HG03439 (cell line): ENCODE measurements at regions not wholly inside any gene's neighbourhood (a gene's known extent, or its start where the extent isn't known, plus 50 kb on each side); places are given as distances from the start of the nearest gene placed in this dataset.

ENCODE experiments used
- ATAC-seq: cut with Tn5 transposase; IDR thresholded peaks from one replicate; pipeline ENCODE4 v1.9.1; 2021; ENCODE audit warnings: mild to moderate bottlenecking, moderate library complexity; ENCODE audit not compliant: unreplicated experiment

DNA sequence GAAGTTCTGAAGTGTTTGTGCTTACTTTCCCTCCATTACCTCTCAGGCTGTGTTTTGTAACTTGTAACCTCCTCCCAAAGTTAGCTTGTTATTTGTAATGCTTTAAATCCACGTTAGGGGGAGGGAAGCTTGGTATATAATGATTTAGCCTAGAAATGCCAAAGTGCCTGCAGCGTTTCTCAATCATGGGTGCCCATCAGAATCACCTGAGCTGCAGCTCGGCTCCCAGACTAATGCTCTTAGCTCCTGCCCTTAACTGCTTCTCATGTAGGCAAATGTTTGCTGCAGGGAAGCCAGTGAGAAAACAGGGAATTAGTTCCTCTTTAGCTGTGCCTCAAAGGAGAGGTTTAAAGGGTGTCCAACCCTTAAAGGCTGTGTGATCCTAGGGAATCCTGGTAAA is 219.2 kb upstream of the NAALADL2 start:
- ATAC-seq = no peak

DNA sequence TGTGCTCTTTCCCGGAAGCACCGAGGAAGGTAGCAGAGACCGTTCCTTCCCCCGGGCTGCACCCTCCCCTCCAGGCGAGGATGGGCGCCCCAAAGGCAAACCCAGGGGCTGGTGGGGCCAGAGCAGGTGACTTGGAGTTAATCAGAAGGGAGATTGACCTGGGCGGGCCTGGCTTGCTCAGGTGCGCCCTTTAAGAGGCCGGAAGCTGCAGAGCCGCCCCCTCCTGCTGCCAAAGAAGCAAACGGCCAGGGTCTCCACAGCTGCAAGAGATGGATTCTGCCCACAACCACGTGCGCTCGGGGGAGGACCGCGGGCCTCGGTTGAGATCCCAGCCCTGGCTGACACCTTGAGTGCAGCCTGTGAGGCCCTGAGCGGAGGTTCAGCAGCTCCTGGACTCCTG is 218.2 kb upstream of the NAALADL2 start:
- no peak for ATAC-seq

DNA sequence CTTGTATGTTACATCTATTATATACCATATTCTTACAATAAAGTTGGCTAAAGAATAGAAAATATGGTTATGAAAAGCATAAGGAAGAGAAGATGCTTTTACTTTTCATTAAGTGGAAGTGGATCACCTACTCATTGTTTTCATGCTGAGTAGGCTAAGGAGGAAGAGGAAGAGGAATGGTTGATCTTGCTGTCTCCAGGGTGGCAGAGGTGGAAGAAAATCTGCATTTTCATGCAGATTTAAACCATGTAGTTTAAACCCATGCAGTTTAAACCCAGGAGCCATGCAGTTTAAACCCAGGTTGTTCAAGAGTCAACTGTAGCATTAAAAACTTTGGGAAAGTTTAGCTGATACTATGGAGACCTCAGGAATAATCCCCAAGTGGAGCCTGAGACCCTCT is 214.8 kb upstream of the NAALADL2 start:
- ATAC-seq = no peak

DNA sequence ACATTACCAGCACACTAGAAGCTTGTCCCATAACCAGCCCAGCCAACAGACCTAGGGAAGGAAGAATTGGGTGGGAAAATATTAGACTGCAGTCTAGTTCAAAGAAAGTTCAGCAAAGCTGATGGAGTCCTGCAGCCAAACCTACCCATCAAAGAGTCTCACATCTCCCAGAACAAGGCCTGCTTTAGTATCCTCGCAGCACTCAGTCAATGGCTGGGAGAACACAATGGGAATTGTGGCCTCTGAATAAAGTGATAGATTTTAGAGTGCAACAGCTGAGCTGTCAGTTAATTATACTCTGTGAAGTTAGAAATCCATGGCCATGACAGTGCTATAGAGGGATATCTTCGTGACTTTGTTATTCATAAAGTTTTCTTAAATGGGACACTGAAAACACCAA is 207.2 kb upstream of the NAALADL2 start:
- no peak for ATAC-seq

DNA sequence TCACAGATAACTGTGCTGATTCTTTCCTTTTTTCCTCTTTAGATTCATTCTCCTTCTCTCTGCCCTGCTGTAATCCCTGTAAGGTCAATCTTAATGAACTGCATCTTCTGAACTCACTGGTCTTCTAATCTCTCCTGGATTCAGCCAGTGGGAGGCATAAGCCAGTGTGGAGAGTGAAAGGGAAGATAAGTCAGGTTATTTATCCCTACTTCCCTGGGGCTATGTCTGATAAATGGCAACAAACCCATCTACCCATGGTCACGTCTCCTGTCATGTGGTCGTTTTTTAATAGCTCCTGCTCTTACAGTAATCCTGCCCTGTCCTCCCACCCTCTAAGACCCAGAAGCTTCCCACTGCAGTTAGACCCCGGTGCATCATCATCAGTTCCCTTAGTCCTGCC is 199.6 kb upstream of the NAALADL2 start:
- ATAC-seq = no peak

DNA sequence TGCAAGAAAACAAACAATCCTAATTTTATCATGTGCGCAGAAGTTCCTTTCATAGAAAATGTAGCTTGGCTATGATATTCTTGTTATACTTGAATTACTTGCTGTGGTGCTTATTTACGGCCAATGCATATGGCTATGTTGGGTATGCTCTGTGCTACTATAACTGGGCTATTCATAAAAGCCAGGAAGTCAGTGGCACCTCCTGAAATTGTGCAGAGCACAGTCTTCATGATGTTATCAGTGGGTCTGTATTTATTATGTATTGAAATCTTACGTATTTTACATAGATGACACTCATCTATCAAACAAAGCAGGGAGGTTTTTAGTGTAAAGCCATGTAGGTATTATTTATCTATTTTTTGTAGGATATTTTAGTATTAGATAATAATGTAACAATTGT is 196.5 kb upstream of the NAALADL2 start:
- ATAC-seq = no peak

DNA sequence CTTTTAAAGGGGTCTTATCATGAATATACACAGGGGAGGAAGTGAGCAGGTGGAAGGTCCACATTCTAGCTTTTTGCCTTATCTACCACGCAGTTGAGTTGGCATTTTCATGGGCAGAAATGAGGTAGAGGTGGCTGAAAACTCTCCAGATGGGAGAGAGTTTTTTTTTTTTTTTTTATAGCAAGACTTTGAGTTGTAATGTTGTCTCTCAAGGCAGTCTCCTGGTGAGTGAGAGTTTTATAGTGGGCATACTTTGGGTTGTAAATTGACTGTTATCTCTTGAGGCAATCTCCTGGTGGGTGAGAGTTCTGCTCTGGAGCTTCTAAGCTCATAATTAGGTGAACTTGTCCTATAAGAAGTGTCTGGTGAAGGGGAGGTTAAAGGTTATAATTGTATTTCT is 191.7 kb upstream of the NAALADL2 start:
- no peak for ATAC-seq

DNA sequence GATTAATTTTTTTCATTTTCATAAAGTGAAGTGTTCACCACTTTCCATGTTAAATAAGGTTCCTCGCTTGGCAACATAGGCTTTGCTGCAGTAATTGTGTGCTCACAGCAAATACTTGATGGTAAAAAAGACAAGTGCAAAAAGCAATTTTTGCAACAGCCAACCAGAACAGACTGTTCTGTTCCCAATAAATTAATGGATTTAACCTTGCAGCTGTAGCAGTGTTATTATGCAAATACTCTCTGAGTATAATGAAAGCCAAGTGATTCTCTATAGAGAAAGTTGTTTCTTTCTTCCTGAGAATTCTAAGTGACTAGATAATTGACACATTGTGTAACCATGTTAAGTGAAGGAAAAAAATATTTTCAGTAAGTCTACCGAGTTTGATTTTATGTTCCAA is 183.7 kb upstream of the NAALADL2 start:
- no peak for ATAC-seq

DNA sequence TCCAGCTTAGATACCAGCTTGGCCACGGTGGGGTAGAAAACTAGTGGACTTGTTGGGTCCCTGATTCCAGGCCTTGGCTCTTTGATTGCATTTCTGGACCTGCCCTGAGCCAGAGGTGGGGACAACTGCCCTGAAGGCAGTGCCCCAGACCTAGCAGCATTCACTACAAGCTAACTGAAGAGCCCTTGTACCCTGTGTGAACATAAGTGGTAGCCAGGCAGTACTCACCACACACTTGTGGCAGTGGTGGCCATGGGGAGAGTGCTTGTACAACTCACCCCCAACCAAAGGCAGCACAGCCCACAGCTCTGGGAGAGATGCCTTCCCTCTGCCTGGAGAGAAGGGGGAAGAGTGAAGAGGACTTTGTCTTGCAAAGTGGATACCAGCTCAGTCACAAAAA is 177.3 kb upstream of the NAALADL2 start:
- no peak for ATAC-seq

DNA sequence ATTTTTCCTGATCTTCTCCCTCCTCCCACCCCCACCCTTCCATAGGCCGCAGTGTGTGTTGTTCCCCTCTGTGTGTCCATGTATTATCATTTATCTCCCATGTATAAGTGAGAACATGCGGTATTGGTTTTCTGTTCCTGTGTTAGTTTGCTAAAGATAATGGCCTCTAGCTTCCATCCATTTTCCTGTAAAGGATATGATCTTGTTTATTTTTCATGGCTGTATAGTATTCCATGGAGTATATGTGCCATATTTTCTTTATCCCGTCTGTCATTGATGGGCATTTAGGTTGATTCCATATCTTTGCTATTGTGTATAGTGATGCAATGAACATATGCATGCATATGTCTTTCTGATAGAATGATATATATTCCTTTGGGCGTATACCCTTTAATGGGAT is 173.3 kb upstream of the NAALADL2 start:
- ATAC-seq = no peak

DNA sequence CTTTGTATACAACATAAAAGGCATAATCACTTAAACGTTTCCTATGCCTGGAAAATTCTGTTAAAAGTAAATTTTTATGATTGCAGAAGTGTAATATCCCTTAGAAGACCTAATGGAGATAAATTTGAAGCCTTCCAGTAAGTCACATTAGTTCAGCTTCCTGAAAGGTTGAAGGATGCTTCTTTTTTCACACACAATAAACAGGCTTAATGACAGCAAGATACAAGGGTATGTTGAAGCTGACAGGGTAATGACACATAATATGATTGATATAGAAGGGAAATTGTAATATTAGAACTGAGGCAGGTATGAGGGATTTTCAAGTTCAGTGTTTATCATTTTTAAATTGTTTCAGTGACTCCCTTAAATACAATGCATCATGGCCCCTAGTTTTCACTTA is 161.8 kb upstream of the NAALADL2 start:
- no peak for ATAC-seq

DNA sequence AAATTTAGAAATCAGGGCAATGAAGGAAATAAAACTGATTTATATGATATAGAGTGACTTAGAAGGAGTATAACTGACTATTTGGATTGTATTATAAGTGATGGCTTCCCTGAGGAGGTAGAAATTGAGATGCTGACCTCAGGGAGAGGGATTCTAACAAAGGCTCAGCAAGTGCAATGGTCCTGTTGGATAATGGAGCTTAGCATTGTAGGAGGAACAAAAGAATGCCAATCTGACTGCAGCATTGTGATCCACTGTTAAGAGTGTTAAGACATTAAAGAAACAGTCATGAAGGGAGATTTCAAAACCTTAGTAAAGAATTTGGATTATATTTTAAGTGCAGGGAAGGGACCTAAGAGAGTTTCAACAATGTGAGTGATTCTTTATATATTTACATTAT is 158.4 kb upstream of the NAALADL2 start:
- ATAC-seq = no peak

DNA sequence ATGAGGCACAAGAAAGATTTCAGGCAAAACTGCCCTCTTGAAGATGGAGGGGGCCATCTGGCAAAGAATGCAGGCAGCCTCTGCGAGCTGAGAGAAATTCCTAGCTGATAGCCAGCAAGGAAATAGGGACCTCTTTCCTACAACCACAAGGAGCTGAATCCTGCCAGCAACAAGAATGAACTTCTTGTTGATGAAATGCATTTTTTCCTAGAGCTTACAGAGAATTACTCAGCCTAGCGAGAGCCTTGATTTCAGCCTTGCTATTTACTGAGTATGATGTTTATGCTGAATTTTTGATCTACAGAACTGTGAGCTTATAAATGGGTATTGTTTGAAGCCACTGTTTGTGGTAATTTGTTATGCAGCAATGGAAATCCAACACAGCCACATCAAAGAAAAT is 148.5 kb upstream of the NAALADL2 start:
- ATAC-seq = no peak

DNA sequence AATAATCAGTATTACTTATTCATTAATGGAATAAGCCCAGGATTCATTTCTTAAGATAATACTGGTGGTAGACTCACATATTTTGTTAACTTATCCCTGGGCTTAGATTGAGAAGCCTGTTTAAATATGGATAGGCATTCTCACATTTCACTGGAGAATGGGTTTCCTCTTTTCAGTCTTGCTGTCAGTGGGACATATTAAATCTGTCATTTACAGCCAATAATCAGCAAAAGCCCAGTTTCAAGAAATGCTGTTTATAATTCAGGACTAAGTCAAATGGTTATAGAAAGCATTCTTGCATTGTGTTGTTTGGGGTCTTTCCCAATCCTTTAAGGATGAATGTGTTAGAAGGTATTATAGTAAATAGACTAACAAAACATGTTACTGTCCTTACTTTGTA is 143.7 kb upstream of the NAALADL2 start:
- ATAC-seq = no peak

DNA sequence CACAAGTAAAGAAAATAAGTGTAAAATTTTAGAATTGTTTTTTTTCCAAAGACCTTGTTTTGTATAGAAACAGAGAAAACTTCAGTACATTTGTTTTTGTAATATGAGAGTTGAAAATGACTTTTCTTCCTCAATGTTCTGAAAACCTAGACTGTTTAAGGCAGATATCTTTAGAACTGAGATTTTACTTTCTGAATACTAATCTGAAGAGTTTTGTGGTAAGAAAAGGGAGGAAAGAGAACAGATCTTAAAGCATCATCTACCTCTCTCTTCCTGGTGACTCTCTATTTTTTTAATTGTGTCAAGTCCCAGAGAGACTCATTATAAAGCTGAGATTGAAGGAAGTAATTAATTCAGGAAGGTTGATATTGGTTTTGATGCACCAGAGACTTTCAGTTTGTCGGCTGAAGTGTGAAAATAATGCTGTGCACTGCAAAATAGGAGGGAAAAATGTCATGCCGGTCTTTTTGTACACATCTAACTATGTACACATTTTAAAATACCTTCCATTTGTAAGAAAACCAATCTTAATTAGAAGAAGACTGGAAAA is 142.1 kb upstream of the NAALADL2 start:
- ATAC-seq = no peak

DNA sequence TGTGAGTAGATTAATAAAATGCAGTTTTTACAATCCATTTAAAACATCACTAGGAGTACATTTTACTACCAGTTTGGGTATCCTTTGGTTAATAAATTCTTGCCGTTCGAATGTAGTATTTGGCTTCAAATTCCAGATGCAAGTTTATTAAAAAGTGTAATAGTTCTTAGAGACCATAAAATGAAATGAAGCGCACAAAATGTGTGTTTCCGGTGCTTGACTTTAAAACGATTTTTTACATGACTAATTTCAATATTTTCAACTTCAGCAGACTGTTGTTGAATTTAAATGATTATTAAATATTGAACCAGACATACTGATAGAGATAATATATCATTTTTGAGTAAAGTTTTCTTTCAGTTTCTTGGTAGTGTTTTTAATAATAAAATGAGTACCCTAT is 138.4 kb upstream of the NAALADL2 start:
- no peak for ATAC-seq

DNA sequence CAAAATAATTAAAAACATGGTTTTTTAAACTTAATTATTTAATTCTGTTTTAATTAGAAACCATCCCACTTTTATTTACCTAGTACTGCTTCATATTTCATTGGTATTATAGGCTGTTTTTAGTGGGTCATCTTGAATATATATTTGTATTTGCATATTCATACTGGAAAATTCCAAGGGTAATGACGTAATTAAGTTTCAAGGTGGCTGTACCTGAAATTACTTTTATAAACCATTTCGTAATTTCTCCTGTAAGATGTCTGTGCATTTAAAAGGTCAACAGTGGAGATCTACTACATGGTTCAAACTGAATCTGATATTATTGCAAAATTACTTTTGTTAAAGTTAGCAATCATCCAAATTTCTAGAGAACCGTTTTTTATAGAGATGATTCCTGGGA is 133.8 kb upstream of the NAALADL2 start:
- no peak for ATAC-seq

DNA sequence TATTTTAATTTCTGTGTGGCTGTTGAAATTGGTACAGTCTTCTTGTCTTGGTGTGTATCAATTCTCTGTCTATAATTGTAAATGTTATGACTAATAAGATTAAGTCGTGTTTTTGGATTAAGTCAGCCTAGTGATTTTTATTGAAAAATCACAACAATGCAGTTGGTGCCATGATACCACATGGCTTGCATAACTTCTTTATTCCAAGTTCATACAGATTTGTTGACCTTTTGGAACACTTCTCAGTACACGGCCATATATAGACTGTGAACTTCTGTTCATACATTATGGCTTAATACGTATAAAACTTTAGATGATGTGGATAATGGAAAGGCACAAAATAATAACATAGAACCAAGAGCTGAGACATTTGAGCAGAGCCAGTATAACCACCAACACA is 121.2 kb upstream of the NAALADL2 start:
- no peak for ATAC-seq

DNA sequence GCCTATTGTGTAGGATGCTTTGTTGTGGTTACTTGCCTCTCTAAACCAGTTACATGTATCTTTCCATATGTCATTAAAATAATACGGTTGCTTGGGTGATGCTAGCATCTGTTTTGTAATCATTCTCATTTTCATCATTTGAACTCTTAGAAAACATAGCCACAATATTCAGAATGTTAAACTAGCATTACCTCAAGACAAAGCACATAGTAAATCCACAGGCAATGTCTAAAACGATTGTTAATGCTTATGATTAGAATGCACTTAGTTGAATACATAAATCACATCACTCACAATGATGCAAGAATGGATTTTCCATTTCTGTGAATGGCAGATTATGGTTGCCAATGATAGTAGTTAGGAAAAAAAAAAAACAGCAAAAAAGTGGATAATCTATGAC is 110.0 kb upstream of the NAALADL2 start:
- no peak for ATAC-seq

DNA sequence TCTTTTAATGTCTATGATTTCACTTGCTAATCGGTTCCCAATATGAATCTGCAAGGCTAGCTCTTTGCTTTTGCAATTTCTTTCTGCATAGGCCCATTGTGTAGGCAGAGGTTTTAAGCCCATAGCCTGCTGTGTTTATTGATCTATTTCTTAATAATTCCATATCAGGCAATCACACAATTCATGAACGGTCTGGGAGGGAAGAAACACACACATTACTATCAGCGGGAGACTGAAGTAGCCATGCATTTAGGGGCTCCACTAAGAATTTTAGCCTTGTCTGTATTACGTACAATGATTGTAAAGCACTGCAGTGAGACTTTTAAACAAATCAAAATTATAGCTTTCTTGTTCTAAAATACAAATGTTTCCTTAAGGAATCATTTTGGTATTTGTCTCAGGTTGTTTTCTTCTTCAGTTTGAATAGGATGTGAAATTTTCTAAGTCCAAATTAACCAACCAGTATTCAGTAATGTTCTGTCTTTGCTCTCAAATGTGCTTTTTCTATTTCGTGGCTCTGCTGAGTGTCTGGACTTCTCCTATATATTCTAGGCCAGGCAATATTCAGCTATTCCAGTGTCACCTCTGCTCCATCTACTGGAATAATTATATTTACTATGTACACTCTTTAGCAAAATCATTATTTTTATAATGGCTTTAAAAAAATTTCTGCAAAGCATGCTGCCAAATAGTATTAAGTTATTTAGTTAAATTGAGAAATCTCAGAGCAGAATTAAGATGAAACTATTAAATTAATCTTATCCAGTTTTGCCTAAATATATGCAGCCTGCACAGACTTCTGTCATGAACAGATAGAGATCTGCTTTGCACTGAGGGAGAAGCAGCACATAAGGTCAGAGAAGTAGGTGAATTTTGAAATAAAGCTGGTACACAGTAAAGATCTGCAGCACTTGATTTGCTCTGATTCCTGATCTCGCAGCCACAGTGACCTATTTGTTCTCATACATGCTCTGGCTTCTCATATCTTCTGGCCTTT is 103.0 kb upstream of the NAALADL2 start:
- no peak for ATAC-seq

DNA sequence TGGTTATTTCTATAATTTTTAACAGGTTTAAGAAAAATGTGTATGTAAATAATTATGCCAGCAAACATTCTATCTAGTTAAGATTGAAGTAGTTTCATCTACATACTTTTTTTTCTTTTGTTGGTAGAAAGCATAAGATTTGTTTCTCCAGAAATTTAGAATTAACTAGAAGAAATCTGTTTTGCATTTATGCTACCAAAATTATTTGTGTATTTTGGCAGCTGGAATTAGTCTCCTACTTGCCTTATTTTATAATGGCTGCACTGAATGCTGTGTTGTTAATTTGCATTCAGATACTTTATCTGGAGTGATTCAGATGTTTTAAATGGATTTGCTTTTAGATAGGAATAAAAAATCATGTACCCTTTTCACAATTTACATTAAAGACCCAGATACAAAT is 100.2 kb upstream of the NAALADL2 start:
- ATAC-seq = no peak

DNA sequence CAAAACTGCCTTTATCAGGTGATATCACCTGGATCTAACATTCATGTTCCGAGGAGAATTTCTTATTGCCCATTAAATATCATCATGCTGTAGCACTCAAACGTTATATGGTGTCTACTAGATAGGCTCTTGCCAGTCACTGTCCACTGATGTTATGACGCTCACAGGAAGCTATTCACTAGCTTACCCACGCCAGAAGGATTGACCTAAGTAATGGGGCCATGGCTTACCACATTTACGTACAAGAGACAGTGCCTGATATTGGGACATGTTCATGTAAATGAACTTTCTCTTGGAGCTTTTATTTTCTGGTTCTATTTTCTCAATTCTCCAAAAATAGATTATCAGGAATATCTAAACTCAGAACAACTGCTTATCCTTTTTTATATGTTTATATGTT is 91.7 kb upstream of the NAALADL2 start:
- no peak for ATAC-seq
